Skin epidermis (tissue), 12 donors: ENCODE measurements at regions not wholly inside any gene's neighbourhood (a gene's known extent, or its start where the extent isn't known, plus 50 kb on each side); places are given as distances from the start of the nearest gene placed in this dataset.
"Not testable (repeated sequence)": the region's sequence is repeated elsewhere in the genome, so short reads cannot be mapped to it uniquely, and the experiment has no call there.

Source experiments
- H3K27ac ChIP-seq, 21 experiments: fragments of 200-600 bp; sonication (generic) in 11 of 21; one replicate each; pipeline ENCODE4 v1.5.0; 2020; ENCODE audit warnings: mild to moderate bottlenecking in 3 of 21, inconsistent platforms in 2 of 21, moderate library complexity in 2 of 21
- H3K4me3 ChIP-seq, 7 experiments: fragments of 200-600 bp; sonication (generic) in 2 of 7; one replicate each; pipeline ENCODE4 v1.5.0; 2020; ENCODE audit warnings: inconsistent platforms in 2 of 7, mild to moderate bottlenecking in 2 of 7, moderate library complexity in 1 of 7

- no peak overlapping the region for H3K27ac ChIP-seq
- H3K4me3 ChIP-seq, result no peak overlapping the region
These were observed 442.9 kb downstream of the SUCLG1 start for GRCh38 chr2:84016183-84016582.

- Histone ChIP-seq H3K27ac (no peak overlapping the region), H3K4me3 (no peak overlapping the region)
These were observed 461.2 kb downstream of the SUCLG1 start for GRCh38 chr2:83997889-83998288.

- H3K27ac ChIP-seq, result no peak overlapping the region
- no peak overlapping the region for H3K4me3 ChIP-seq
These were observed 464.4 kb downstream of the SUCLG1 start for GRCh38 chr2:83994633-83995179.

GRCh38 chr2:83993873-83994632 is 465.0 kb downstream of the SUCLG1 start:
- H3K27ac ChIP-seq, result no peak overlapping the region
- no peak overlapping the region for H3K4me3 ChIP-seq

GRCh38 chr2:83991992-83992391 is 467.1 kb downstream of the SUCLG1 start:
- Histone ChIP-seq H3K4me3 (no peak overlapping the region), H3K27ac (no peak overlapping the region)

- H3K27ac ChIP-seq, result no peak overlapping the region
- no peak overlapping the region for H3K4me3 ChIP-seq
These were observed 468.4 kb downstream of the SUCLG1 start for GRCh38 chr2:83990636-83991035.

- H3K4me3 ChIP-seq, H3K27ac ChIP-seq: not testable (repeated sequence)
These were observed 482.5 kb downstream of the SUCLG1 start for GRCh38 chr2:83976628-83977027.

- Histone ChIP-seq H3K27ac (no peak overlapping the region), H3K4me3 (no peak overlapping the region)
These were observed 487.0 kb downstream of the SUCLG1 start for GRCh38 chr2:83972128-83972527.

GRCh38 chr2:83971547-83971946 is 487.5 kb downstream of the SUCLG1 start:
- Histone ChIP-seq H3K27ac (no peak overlapping the region), H3K4me3 (no peak overlapping the region)

GRCh38 chr2:83970217-83970929 is 488.7 kb downstream of the SUCLG1 start:
- H3K4me3 ChIP-seq, result no peak overlapping the region
- no peak overlapping the region for H3K27ac ChIP-seq

- H3K4me3 ChIP-seq, result no peak overlapping the region
- H3K27ac ChIP-seq, result no peak overlapping the region
These were observed 490.0 kb downstream of the SUCLG1 start for GRCh38 chr2:83969085-83969484.

- no peak overlapping the region for H3K4me3 ChIP-seq
These were observed 491.2 kb downstream of the SUCLG1 start for GRCh38 chr2:83967854-83968253.

GRCh38 chr2:83966946-83967345 is 492.1 kb downstream of the SUCLG1 start:
- not testable (repeated sequence) for H3K4me3 ChIP-seq, H3K27ac ChIP-seq

More at GRCh38 chr2:83967854-83968253, 491.2 kb downstream of the SUCLG1 start:
- no peak overlapping the region for H3K27ac ChIP-seq

GRCh38 chr2:83961512-83961911 is 497.6 kb downstream of the SUCLG1 start:
- Histone ChIP-seq H3K4me3 (no peak overlapping the region), H3K27ac (no peak overlapping the region)

GRCh38 chr2:83960371-83960770 is 498.7 kb downstream of the SUCLG1 start:
- Histone ChIP-seq H3K4me3 (no peak overlapping the region), H3K27ac (no peak overlapping the region)

GRCh38 chr2:83959266-83959665 is 499.8 kb downstream of the SUCLG1 start:
- Histone ChIP-seq H3K4me3 (no peak overlapping the region), H3K27ac (no peak overlapping the region)

GRCh38 chr2:83956991-83957390 is 502.1 kb downstream of the SUCLG1 start:
- Histone ChIP-seq H3K4me3 (no peak overlapping the region), H3K27ac (no peak overlapping the region)

GRCh38 chr2:83953697-83954096 is 505.4 kb downstream of the SUCLG1 start:
- H3K4me3 ChIP-seq, result no peak overlapping the region
- peak overlapping the region in 1 of 21 experiments; percentile 16 for H3K27ac ChIP-seq

GRCh38 chr2:83951378-83951947 is 507.6 kb downstream of the SUCLG1 start:
- H3K27ac ChIP-seq, result no peak overlapping the region

GRCh38 chr2:83949361-83949760 is 509.7 kb downstream of the SUCLG1 start:
- Histone ChIP-seq H3K4me3 (no peak overlapping the region), H3K27ac (no peak overlapping the region)

More at GRCh38 chr2:83951378-83951947, 507.6 kb downstream of the SUCLG1 start:
- no peak overlapping the region for H3K4me3 ChIP-seq

- H3K4me3 ChIP-seq, result no peak overlapping the region
- H3K27ac ChIP-seq, result no peak overlapping the region
These were observed 514.9 kb downstream of the SUCLG1 start for GRCh38 chr2:83944191-83944590.
